ENCODE measurements at regions not wholly inside any gene's neighbourhood (a gene's known extent, or its start where the extent isn't known, plus 50 kb on each side); places are given as distances from the start of the nearest gene placed in this dataset.

GRCh38 chr3:152054315-152054714 is 180.9 kb downstream of the SUCNR1 start:
- no peak for DNase-seq (ENCODE audit: low read depth)

- no peak for DNase-seq (ENCODE audit: low read depth)
Measured at GRCh38 chr3:152056073-152056472, 182.6 kb downstream of the SUCNR1 start.

DNA sequence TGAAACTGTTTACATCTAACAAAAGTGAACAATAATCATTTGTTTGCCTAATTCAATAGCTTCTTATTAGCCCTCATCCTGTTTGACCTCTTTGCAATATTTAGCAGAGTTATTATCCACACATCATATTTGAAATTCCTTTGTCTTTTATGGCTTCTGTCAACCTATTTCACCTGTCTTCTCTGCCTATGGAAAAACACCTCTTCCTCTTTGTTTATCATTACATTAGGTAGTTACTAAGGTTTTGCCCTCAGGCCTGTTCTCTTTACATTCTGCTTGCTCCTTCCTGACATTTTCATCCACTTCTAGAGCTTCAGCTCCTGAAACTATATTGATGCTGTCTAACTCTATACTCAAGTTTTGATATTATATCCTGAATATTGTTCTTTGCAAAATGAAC is 183.0 kb downstream of the SUCNR1 start:
- no peak for DNase-seq (ENCODE audit: low read depth)

DNA sequence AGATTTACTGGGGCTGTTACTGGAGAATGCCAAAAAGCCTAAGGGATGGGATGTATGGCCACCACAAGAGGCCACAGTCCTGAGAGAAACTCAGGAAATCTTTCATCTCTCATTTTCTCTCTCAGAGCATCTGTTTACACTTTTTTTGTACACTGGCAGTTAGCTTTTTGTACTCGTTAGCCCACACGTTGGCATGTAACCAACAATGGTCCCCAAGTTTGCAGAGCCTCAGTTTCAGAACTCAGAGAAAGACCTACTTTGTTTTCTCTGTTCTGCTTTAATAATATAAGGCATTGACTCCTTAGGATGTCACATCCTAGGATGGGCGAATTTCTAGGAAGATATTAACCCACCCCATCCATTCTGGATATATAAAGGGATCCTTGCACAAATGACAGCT is 183.5 kb downstream of the SUCNR1 start:
- no peak for DNase-seq (ENCODE audit: low read depth)

DNA sequence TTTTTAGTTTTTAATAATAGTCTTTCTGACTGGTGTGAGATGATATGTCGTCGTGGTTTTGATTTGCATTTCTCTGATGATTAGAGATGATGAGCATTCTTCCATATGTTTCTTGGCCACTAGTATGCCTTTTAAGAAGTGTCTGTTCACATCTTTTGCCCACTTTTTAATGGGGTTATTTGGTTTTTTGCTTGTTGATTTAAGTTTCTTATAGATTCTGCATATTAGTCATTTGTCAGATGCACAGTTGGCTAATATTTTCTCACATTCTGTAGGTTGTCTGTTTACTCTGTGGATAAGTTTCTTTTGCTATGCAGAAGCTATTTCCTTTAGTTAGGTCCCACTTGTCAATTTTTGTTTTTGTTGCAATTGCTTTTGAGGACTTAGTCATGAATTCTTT is 185.4 kb downstream of the SUCNR1 start:
- no peak for DNase-seq (ENCODE audit: low read depth)

GRCh38 chr3:152060701-152061100 is 187.3 kb downstream of the SUCNR1 start:
- no peak for DNase-seq (ENCODE audit: low read depth)

- no peak for DNase-seq (ENCODE audit: low read depth)
Measured at GRCh38 chr3:152061296-152061695, 187.9 kb downstream of the SUCNR1 start.

DNA sequence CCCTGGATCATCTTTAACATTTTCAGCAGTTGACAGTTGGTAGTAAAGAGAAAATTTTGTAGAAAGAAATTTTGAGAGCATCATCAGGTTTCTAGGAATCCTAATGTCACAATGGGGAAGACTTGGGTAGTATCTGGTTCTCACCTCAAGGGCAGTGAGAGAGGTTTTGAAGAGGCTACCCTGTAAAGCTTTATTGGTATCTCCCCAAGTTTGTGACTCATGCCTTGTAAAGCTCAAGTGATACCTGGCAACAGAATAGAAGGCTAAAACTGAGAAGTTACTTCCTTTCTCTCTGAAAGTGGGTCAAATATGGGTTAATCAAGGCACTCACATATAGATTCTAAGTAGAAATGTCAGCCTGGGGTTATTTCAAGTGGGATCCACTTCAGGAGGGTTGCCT is 196.4 kb downstream of the SUCNR1 start:
- no peak for DNase-seq (ENCODE audit: low read depth)

DNA sequence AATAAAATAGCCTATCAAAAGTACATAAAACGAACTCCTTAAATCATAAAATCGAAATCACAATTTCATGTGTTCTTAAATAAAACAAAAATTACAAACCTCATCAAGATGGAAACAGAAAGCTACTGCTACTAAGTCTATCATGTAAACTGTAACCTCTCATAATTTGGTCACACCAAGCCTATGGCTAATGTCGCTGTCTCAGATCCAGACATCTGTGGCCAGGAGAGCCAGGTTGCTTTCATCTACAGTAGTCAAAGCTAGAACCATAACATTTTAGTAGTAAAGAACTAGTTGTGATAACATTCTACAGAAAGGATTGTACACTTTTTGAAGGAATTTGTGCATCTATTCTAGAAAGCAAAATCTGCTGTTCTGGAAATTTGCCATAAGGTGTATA is 197.4 kb upstream of the MBNL1 start:
- DNase-seq (ENCODE audit: low read depth) = no peak

GRCh38 chr3:152071924-152072323 is 196.8 kb upstream of the MBNL1 start:
- DNase-seq (ENCODE audit: low read depth) = no peak

- DNase-seq (ENCODE audit: low read depth) = no peak
Measured at GRCh38 chr3:152073267-152073666, 195.5 kb upstream of the MBNL1 start.

DNA sequence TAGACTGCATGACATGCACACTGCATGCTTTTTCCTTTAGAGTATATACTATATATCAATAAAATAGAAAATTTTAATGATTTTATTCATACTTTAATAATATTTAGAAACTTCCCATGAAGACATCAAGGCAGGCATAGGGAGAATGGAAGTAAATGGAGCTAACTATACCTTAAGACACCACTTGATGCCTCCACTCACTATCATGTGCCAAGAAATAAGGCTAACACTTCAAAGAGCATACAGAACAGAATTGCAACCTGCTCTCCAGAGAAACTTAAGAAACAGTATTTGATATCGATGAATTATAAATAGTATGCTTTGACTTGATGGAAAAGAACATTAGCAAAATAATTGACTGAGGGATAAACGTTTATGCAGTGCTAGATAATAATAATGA is 192.6 kb upstream of the MBNL1 start:
- DNase-seq (ENCODE audit: low read depth) = no peak

DNA sequence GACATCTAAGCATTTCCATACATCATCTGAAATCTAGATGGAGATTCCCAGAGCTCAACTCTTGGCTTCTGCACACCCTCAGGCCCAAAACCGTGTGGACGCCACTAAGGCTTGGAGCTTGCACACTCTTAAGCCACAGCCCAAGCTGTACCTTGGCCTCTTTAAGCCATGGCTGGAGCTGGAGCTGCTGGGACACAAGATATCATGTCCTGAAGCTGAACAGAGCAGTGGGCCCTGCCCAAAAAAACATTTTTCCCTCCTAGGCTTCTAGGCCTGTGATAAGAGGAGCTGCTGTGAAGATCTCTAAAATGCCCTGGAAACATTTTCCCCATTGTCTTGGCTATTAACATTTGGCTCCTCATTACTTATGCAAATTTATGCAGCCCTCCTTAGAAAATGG is 188.7 kb upstream of the MBNL1 start:
- DNase-seq (ENCODE audit: low read depth) = no peak

DNA sequence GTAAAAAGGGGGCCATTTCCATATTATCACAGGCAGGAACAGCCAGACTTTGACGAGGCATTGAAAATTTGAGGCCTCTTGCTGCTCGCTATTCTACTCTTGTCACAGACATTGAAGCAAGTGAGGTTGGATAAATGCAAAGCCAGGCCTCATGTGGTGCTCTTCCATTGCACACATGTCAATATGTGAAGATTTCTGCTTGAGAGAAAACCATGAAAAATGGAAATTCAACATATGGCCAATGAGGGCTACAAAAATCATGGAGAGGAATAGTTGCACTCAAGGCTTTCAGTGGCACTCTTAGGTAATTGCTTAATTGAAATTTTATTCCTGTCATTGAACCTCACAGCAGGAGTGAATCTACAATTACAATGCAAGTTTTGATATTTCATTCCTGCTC is 185.6 kb upstream of the MBNL1 start:
- DNase-seq (ENCODE audit: low read depth) = no peak

DNA sequence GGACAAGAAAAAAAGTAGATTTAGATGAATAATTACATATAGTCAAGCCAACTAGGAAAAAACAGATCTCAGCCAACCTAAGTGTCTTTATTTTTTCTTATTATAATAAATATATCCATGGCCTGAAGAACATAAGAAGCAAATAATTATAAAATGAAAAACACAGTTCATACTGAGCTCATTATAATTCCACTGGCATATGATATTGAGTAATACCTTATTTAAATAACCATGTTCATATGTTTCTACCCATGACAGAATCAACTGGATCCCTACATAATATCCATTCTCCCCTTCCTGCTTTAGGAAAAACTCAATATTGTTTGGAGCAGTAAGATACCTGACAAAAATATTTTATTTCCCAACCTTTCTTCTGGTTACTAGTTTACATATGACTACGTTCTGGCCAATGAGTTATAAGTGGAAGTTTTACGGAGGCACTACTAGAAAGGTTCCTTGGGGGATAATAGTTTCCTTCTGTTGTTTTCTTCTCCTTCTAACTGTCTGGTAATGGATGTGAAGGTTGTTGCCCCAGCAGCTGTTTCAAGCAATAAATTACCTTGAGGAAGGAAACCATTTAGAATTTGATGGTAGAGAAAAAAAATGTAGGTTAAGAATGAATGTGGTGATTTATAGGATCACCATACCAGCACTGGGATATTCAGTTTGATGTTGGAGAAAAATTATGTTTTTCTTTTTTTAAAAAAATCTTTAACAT is 184.1 kb upstream of the MBNL1 start:
- no peak for DNase-seq (ENCODE audit: low read depth)

DNA sequence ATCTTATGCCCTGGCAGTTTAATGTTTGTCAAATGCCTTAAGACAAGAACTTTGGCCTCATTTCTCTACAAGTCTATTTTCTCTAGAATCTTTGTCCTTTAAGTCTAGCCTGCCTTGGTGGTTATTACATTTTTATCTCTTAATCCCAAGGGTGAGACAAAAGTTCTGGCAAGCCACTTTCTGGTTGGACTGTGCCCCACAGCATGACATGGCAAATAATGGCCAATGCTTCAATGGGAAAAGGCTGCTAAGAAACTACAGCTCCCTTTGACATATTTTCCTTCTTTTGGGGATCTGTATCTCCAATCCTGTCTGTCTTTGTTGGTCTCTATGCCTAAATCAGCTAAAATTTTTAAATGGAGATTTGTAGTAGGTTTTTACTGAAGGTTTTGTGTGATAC is 181.6 kb upstream of the MBNL1 start:
- DNase-seq (ENCODE audit: low read depth) = no peak

GRCh38 chr3:152089528-152089927 is 179.2 kb upstream of the MBNL1 start:
- DNase-seq (ENCODE audit: low read depth) = no peak

- DNase-seq (ENCODE audit: low read depth) = no peak
Measured at GRCh38 chr3:152091725-152092124, 177.0 kb upstream of the MBNL1 start.

- no peak for DNase-seq (ENCODE audit: low read depth)
Measured at GRCh38 chr3:152093901-152094300, 174.8 kb upstream of the MBNL1 start.

DNA sequence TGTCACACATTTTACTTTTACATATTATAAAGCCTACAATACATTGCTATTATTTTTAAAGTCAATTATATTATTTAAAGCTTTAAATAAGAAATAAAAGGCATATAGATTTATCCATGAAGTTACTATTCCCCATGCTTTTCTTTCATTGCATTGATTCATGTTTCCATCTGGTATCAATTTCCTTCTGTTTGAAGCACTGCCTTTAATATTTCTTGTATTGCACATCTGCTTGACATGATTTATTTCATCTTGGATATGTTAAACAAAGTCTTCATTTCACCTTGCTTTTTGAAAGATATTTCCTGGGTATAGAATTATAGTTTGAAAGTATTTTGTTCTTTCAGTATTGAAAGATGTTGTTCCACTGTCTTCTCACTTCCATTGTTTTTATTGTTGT is 174.3 kb upstream of the MBNL1 start:
- no peak for DNase-seq (ENCODE audit: low read depth)

DNA sequence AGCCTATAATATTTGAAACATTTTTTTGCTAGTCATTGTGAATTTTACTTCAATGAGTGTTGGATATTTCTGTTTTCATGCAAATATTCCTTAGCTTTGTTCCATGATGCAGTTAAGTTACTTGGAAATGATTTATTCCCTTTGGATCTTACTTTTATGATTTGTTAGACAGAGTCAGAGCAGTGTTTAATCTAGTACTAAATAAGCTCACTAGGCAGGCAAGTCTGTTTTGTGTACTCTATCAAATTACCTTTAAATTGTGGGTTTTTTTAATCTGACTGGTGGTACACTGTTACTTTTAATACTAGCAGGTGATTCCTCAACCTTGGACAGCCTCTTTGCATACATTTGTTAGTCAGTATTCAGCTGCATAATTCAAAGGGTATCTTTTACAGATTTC is 173.3 kb upstream of the MBNL1 start:
- DNase-seq (ENCODE audit: low read depth) = no peak

- no peak for DNase-seq (ENCODE audit: low read depth)
Measured at GRCh38 chr3:152096280-152096906, 172.3 kb upstream of the MBNL1 start.

GRCh38 chr3:152097120-152097519 is 171.6 kb upstream of the MBNL1 start:
- DNase-seq (ENCODE audit: low read depth) = no peak

DNA sequence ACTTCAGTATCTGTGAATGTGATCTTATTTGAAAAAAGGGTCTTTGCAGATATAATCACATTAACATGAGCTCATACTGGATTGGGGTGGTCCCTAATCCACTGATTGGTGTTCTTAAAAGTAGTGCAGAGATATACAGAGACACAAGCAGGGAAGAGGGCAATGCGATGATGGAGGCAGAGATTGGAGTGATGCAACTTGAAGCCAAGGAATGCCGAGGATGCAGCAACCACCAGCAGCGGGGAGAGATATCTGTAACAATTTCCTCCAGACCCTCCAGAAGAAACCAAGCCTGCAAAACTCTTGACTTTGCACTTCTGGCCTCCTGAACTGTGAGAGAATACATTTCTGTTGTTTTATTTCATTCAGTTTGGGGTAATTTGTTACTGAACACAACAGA is 171.0 kb upstream of the MBNL1 start:
- no peak for DNase-seq (ENCODE audit: low read depth)

All from activated T-cell treated with anti-CD3 and anti-CD28 coated beads for 24 hours (primary cell).